ENCODE measurements at regions not wholly inside any gene's neighbourhood (a gene's known extent, or its start where the extent isn't known, plus 50 kb on each side); places are given as distances from the start of the nearest gene placed in this dataset.

DNA sequence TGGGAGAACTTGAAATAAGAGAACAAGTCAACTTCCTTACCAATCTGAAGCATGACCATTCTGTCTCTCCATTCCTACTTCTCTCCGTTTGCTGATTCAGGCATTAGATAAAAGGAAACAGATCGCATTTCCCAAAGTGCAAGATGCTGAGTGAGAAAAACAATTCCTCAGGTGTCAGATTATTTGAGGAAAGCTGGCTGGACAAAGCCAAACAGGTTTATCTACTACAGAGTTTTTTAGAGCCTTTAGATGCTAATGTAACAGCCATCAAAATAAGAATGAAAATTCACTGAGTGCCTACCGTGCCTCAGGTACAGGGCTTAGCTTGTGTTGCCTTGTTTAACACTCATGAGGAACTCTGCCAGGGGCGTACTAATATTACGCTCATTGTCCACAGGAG is 135.9 kb upstream of the MBL2 start:
- no peak for TF ChIP-seq POLR2A (IDR thresholded peaks at IDR 0.05)
- TF ChIP-seq, protein P1, sequence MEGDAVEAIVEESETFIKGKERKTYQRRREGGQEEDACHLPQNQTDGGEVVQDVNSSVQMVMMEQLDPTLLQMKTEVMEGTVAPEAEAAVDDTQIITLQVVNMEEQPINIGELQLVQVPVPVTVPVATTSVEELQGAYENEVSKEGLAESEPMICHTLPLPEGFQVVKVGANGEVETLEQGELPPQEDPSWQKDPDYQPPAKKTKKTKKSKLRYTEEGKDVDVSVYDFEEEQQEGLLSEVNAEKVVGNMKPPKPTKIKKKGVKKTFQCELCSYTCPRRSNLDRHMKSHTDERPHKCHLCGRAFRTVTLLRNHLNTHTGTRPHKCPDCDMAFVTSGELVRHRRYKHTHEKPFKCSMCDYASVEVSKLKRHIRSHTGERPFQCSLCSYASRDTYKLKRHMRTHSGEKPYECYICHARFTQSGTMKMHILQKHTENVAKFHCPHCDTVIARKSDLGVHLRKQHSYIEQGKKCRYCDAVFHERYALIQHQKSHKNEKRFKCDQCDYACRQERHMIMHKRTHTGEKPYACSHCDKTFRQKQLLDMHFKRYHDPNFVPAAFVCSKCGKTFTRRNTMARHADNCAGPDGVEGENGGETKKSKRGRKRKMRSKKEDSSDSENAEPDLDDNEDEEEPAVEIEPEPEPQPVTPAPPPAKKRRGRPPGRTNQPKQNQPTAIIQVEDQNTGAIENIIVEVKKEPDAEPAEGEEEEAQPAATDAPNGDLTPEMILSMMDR (IDR thresholded peaks at IDR 0.05 in 8 of 11, conservative IDR thresholded peaks at IDR 0.05 in 3 of 11): no peak
